ENCODE measurements at regions not wholly inside any gene's neighbourhood (a gene's known extent, or its start where the extent isn't known, plus 50 kb on each side); places are given as distances from the start of the nearest gene placed in this dataset.

GRCh38 chr7:112692333-112692732 is 97.9 kb downstream of the TMEM168 start:
- TF ChIP-seq POLR2A (IDR thresholded peaks at IDR 0.05), result no peak
- TF ChIP-seq CTCF (IDR thresholded peaks at IDR 0.05), result no peak

Measured in lower leg skin (tissue), 3 donors.